Muscle of back (tissue), 3 donors: ENCODE measurements at regions not wholly inside any gene's neighbourhood (a gene's known extent, or its start where the extent isn't known, plus 50 kb on each side); places are given as distances from the start of the nearest gene placed in this dataset.
A peak's percentile ranks its signal among the peaks of the same experiment; 100 is the strongest.

Experiments used
- DNase-seq, 3 donors: peaks; one replicate each; pipeline versions ENCODE4 v3.0.0 to v3.0.0-alpha.2; 2013

- no peak for DNase-seq
Observed at GRCh38 chr5:33287242-33287641, 153.5 kb upstream of the TARS1 start.

- peak in 1 of 3 donors; percentile 22 for DNase-seq
Observed at GRCh38 chr5:33291216-33292000, 149.4 kb upstream of the TARS1 start.

GRCh38 chr5:33297760-33298216, 143.0 kb upstream of the TARS1 start:
- DNase-seq = no peak

- DNase-seq = peak in 1 of 3 donors; percentile 69
Observed at GRCh38 chr5:33299621-33300208, 141.1 kb upstream of the TARS1 start.

GRCh38 chr5:33300209-33300742, 140.5 kb upstream of the TARS1 start:
- no peak for DNase-seq

GRCh38 chr5:33303579-33304095, 137.1 kb upstream of the TARS1 start:
- DNase-seq = no peak

- no peak for DNase-seq
Observed at GRCh38 chr5:33304601-33305000, 136.2 kb upstream of the TARS1 start.

- no peak for DNase-seq
Observed at GRCh38 chr5:33305572-33305971, 135.2 kb upstream of the TARS1 start.

- DNase-seq = peak in 1 of 3 donors; percentile 31
Observed at GRCh38 chr5:33306758-33307157, 134.0 kb upstream of the TARS1 start.

GRCh38 chr5:33308586-33308985, 132.2 kb upstream of the TARS1 start:
- no peak for DNase-seq

GRCh38 chr5:33309068-33309467, 131.7 kb upstream of the TARS1 start:
- peak in 2 of 3 donors; percentile 64 to 85 for DNase-seq

GRCh38 chr5:33309536-33310345, 131.0 kb upstream of the TARS1 start:
- peak in 1 of 3 donors; percentile 55 for DNase-seq

GRCh38 chr5:33310451-33310850, 130.3 kb upstream of the TARS1 start:
- peak in 1 of 3 donors; percentile 84 for DNase-seq

- peak in 1 of 3 donors; percentile 91 for DNase-seq
Observed at GRCh38 chr5:33311893-33312292, 128.9 kb upstream of the TARS1 start.

- DNase-seq = peak in 1 of 3 donors; percentile 42
Observed at GRCh38 chr5:33312571-33313549, 127.9 kb upstream of the TARS1 start.

- DNase-seq = no peak
Observed at GRCh38 chr5:33315189-33315588, 125.6 kb upstream of the TARS1 start.

- no peak for DNase-seq
Observed at GRCh38 chr5:33316773-33317172, 124.0 kb upstream of the TARS1 start.

GRCh38 chr5:33317271-33317670, 123.5 kb upstream of the TARS1 start:
- DNase-seq = no peak

GRCh38 chr5:33319151-33319550, 121.6 kb upstream of the TARS1 start:
- peak in 1 of 3 donors; percentile 62 for DNase-seq

GRCh38 chr5:33319841-33320240, 120.9 kb upstream of the TARS1 start:
- DNase-seq = peak in 1 of 3 donors; percentile 43

GRCh38 chr5:33321026-33321425, 119.7 kb upstream of the TARS1 start:
- peak in 2 of 3 donors; percentile 75 to 98 for DNase-seq
